IMR-90 (cell line): ENCODE measurements at regions not wholly inside any gene's neighbourhood (a gene's known extent, or its start where the extent isn't known, plus 50 kb on each side); places are given as distances from the start of the nearest gene placed in this dataset.

Experiments
- ATAC-seq: fragments of 200-7000 bp; cut with Tn5 transposase; 2 replicates; pipeline ENCODE4 v1.9.1; 2020; ENCODE audit warnings: low read depth, mild to moderate bottlenecking, moderate library complexity
- BruUV-seq: library from RNA; stranded (reverse); fragments of 400-500 nt; replicated peaks from 2 replicates; lab custom pipeline; 2021; lab: Mats Ljungman, UMichigan
- CTCF ChIA-PET: fragments of 300-600 bp; formaldehyde crosslinking; extraction: SDS; loops from one replicate; lab custom pipeline; 2021; ENCODE audit warnings: antibody characterized with exemption; lab: Yijun Ruan, JAX
- POLR2A ChIA-PET: fragments of 300-600 bp; sonication (Branson Sonifier 250); formaldehyde crosslinking; loops from one replicate; lab custom pipeline; 2022; ENCODE audit warnings: antibody characterized with exemption; ENCODE audit not compliant: unreplicated experiment; lab: Charles Lee
- DNase-seq: peaks from one replicate; pipeline ENCODE4 v3.0.0; 2013
- H2AFZ ChIP-seq: replicated peaks from 2 replicates; pipeline ENCODE3; 2013; ENCODE audit warnings: low read length, mild to moderate bottlenecking; ENCODE audit not compliant: poor library complexity
- H2AK5ac ChIP-seq: 2 replicates; pipeline ENCODE4 v1.6.1; 2013; ENCODE audit warnings: low read depth, low read length, inconsistent platforms
- H2AK9ac ChIP-seq: replicated peaks from 2 replicates; pipeline ENCODE3; 2013; ENCODE audit warnings: mild to moderate bottlenecking, low read depth, low read length, moderate library complexity; ENCODE audit not compliant: poor library complexity
- H2BK120ac ChIP-seq: 2 replicates; pipeline ENCODE4 v1.6.1; 2013; ENCODE audit warnings: low read depth, low read length, inconsistent platforms
- H2BK15ac ChIP-seq: 3 replicates; pipeline ENCODE4 v1.6.1; 2013; ENCODE audit warnings: low read depth, low read length, inconsistent platforms
- H2BK20ac ChIP-seq: 2 replicates; pipeline ENCODE4 v1.6.1; 2013; ENCODE audit warnings: low read depth, mild to moderate bottlenecking, inconsistent platforms, low read length, moderate library complexity
- H2BK5ac ChIP-seq: 2 replicates; pipeline ENCODE4 v1.6.1; 2013; ENCODE audit warnings: mild to moderate bottlenecking, low read depth, low read length, inconsistent platforms; ENCODE audit not compliant: poor library complexity, severe bottlenecking
- H3K14ac ChIP-seq: replicated peaks from 2 replicates; pipeline ENCODE4 v1.6.1; 2013; ENCODE audit warnings: low read depth, low read length, inconsistent platforms
- H3K18ac ChIP-seq: 2 replicates; pipeline ENCODE4 v1.6.1; 2013; ENCODE audit warnings: low read depth, low read length, control low read depth
- H3K23ac ChIP-seq: 2 replicates; pipeline ENCODE4 v1.6.1; 2013; ENCODE audit warnings: low read depth, low read length, inconsistent platforms
- H3K27ac ChIP-seq: 2 replicates; pipeline ENCODE4 v1.5.1; 2013; ENCODE audit warnings: mild to moderate bottlenecking, control low read depth, low read length; ENCODE audit not compliant: insufficient read depth
- H3K27me3 ChIP-seq: 2 replicates; pipeline ENCODE4 v1.6.1; 2013; ENCODE audit warnings: low read length; ENCODE audit not compliant: control insufficient read depth, insufficient read depth
- H3K36me3 ChIP-seq: 2 replicates; pipeline ENCODE4 v1.6.1; 2013; ENCODE audit warnings: low read length, mixed read lengths; ENCODE audit not compliant: control insufficient read depth, insufficient read depth
- H3K4ac ChIP-seq: 2 replicates; pipeline ENCODE4 v1.6.1; 2013; ENCODE audit warnings: low read depth, low read length, inconsistent platforms
- H3K4me1 ChIP-seq: 2 replicates; pipeline ENCODE4 v1.6.1; 2013; ENCODE audit warnings: low read length, mixed read lengths; ENCODE audit not compliant: control insufficient read depth, insufficient read depth
- H3K4me2 ChIP-seq: 2 replicates; pipeline ENCODE4 v1.6.1; 2013; ENCODE audit warnings: low read depth, mild to moderate bottlenecking, control low read depth, low read length, moderate library complexity
- H3K4me3 ChIP-seq: 2 replicates; pipeline ENCODE4 v1.5.1; 2013; ENCODE audit warnings: low read depth, mild to moderate bottlenecking, control low read depth, low read length, moderate library complexity; ENCODE audit not compliant: insufficient read depth
- H3K56ac ChIP-seq: 2 replicates; pipeline ENCODE4 v1.6.1; 2013; ENCODE audit warnings: low read length, inconsistent platforms; ENCODE audit not compliant: insufficient read depth; ENCODE audit errors: extremely low read depth
- H3K79me1 ChIP-seq, 2 experiments: 2 replicates each; pipeline ENCODE4 v1.6.1; 2013; ENCODE audit warnings: low read length in 2 of 2, inconsistent platforms in 1 of 2, low read depth in 1 of 2
- H3K9ac ChIP-seq: 2 replicates; pipeline ENCODE4 v1.6.1; 2013; ENCODE audit warnings: low read depth, low read length, control low read depth
- H3K9me1 ChIP-seq: 2 replicates; pipeline ENCODE4 v1.6.1; 2013; ENCODE audit warnings: low read length, inconsistent platforms; ENCODE audit not compliant: insufficient read depth
- H3K9me3 ChIP-seq: 2 replicates; pipeline ENCODE4 v1.6.1; 2013; ENCODE audit warnings: low read length; ENCODE audit not compliant: control insufficient read depth, insufficient read depth
- H4K20me1 ChIP-seq: 2 replicates; pipeline ENCODE4 v1.6.1; 2013; ENCODE audit warnings: low read length, inconsistent platforms; ENCODE audit not compliant: insufficient read depth
- H4K5ac ChIP-seq: 2 replicates; pipeline ENCODE4 v1.6.1; 2013; ENCODE audit warnings: mild to moderate bottlenecking, low read depth, low read length, control low read depth
- H4K8ac ChIP-seq, 2 experiments: 2 replicates each; pipeline ENCODE4 v1.6.1; 2013; ENCODE audit warnings: low read depth in 2 of 2, low read length in 2 of 2, control low read depth in 1 of 2, inconsistent platforms in 1 of 2
- H4K91ac ChIP-seq: 2 replicates; pipeline ENCODE4 v1.6.1; 2013; ENCODE audit warnings: low read depth, low read length, inconsistent platforms; ENCODE audit not compliant: insufficient read depth
- CEBPB ChIP-seq: IDR thresholded peaks from 2 replicates; pipeline ENCODE4 v1.6.1; 2012; ENCODE audit warnings: low read depth, low read length, improper control_type of control experiment
- CHD1 ChIP-seq: IDR thresholded peaks from 2 replicates; pipeline ENCODE4 v1.6.1; 2012; ENCODE audit warnings: low read depth, low read length, improper control_type of control experiment
- MAFK ChIP-seq: IDR thresholded peaks from 2 replicates; pipeline ENCODE4 v1.6.1; 2012; ENCODE audit warnings: low read depth, low read length, improper control_type of control experiment
- MXI1 ChIP-seq: IDR thresholded peaks from 2 replicates; pipeline ENCODE4 v1.6.1; 2012; ENCODE audit warnings: low read depth, mild to moderate bottlenecking, low read length, moderate library complexity, borderline replicate concordance
- NFE2L2 ChIP-seq: fragments of 150-350 bp; IDR thresholded peaks from 2 replicates; pipeline ENCODE4 v1.6.1; 2016; ENCODE audit warnings: low read depth, mild to moderate bottlenecking, low read length
- RFX5 ChIP-seq: IDR thresholded peaks from 2 replicates; pipeline ENCODE4 v1.8.0; 2012; ENCODE audit warnings: low read depth, mild to moderate bottlenecking, low read length, moderate library complexity
- SMC3 ChIP-seq: fragments of 150-350 bp; IDR thresholded peaks from 2 replicates; pipeline ENCODE4 v1.6.1; 2016; ENCODE audit warnings: low read depth, mild to moderate bottlenecking, antibody characterized with exemption, low read length, moderate library complexity
- WGBS, 2 experiments: methylation state at CpG; one replicate each; pipeline versions ENCODE4 v1.1.5 to v1.1.7; 2013; ENCODE audit warnings: missing lambda C conversion rate in 2 of 2; ENCODE audit not compliant: insufficient read length in 1 of 2; ENCODE audit errors: extremely low coverage in 2 of 2; 5-methylcytosine and 5-hydroxymethylcytosine counted together
- dilution Hi-C: fragments of 300-500 bp; cut with HindIII; formaldehyde crosslinking; loops from one replicate; pipeline ENCODE4 v1.14.3; 2018; ENCODE audit warnings: low sequenced_read_pairs; ENCODE audit not compliant: unreplicated experiment
- in situ Hi-C: fragments of 300-500 bp; cut with MboI; formaldehyde crosslinking; loops from 3 replicates; pipeline ENCODE4 v1.14.3; 2019; ENCODE audit warnings: low sequenced_read_pairs, inconsistent platforms, mixed read lengths
- intact Hi-C: fragments of 100-400 bp; cut with micrococcal nuclease; formaldehyde crosslinking; loops from 2 replicates; pipeline ENCODE4 v1.10.0; 2022

DNA sequence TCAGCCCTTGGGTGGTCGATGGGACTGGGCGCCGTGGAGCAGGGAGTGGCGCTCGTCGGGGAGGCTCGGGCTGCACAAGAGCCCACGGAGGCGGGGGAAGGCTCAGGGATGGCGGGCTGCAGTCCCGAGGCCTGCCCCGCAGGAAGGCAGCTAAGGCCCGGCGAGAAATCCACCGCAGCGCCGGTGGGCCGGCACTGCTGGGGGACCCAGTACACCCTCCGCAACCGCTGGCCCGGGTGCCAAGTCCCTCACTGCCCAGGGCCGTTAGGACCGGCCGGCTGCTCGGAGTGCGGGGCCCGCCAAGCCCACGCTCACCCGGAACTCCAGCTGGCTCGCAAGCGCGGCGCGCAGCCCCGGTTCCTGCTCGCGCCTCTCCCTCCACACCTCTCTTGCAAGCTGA lies 138.4 kb downstream of the BAMBI start (continued):
- TF ChIP-seq NFE2L2 = no peak

DNA sequence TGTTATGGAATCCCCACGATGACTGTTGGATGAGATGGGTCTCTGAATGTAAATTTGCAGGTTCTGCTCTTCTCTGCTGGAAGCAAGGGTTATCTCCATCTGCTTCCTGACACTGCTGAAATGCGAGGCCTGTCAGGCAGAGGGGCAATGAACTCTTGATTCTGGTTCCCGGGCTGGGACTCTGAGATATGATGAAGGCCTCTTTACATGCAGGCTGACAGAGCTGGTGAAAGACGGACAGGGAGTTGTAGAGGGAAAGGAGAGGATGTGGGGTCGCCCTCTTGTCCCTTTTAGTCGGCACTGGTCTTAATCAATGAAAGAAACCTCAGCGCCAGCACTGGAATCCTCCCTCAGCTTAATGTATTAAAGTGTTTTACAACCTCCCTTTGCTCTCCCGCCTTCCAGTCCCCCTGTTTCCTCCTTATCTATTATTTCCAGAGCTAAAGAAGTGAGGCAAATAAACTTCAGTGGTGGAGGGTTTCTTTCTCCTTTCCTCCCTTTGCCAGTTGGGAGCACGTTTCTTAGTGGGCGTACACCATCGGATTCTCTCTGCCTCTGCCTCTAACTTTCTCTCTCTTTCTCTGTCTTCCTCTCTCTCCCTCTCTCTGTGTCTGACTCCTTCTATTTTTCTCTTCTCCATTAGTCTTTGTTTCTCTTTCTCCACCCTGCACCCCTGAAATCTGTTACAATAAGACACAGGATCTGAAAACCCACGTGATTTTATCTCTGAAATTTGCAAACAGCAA lies 145.6 kb downstream of the BAMBI start:
- dilution Hi-C loops (no loop called here), intact Hi-C loops (no loop called here), in situ Hi-C loops (no loop called here)
- H3K14ac ChIP-seq = no peak overlapping the region
- H4K5ac ChIP-seq = no peak overlapping the region
- H2AK5ac ChIP-seq = no peak overlapping the region
- ATAC-seq (no peak), DNase-seq (no peak)
- H3K23ac ChIP-seq = no peak overlapping the region
- no peak overlapping the region for H3K4me3 ChIP-seq
- no peak overlapping the region for H4K8ac ChIP-seq
- BruUV-seq = no TSS peak
- H3K4me2 ChIP-seq = no peak overlapping the region
- no peaks in the 10 kb centered on the region for H3K36me3 ChIP-seq
- no peak overlapping the region for H2BK5ac ChIP-seq
- H4K20me1 ChIP-seq = no peaks in the 10 kb centered on the region
- peak overlapping the region; percentile 23 for H2AFZ ChIP-seq
- no peak overlapping the region for H2BK20ac ChIP-seq
- no peaks in the 10 kb centered on the region for H3K9me1 ChIP-seq
- TF ChIP-seq MXI1 = no peak
- no peak for TF ChIP-seq CEBPB
- TF ChIP-seq SMC3 = no peak
- no peak for TF ChIP-seq RFX5
- TF ChIP-seq MAFK = no peak
- TF ChIP-seq CHD1 = no peak
- ChIA-PET CTCF (no interaction called here), POLR2A (no interaction called here)
- no peak overlapping the region for H3K18ac ChIP-seq
- H4K91ac ChIP-seq = no peak overlapping the region
- no peaks in the 10 kb centered on the region for H3K9me3 ChIP-seq
- H3K4ac ChIP-seq = no peak overlapping the region
- no peak overlapping the region for H3K27ac ChIP-seq
- H3K4me1 ChIP-seq = no peaks in the 10 kb centered on the region
- H2BK15ac ChIP-seq = no peak overlapping the region
- no peaks in the 10 kb centered on the region for H3K79me1 ChIP-seq
- H3K9ac ChIP-seq = no peak overlapping the region
- H3K56ac ChIP-seq = no peak overlapping the region
- H2AK9ac ChIP-seq = no peak overlapping the region
- WGBS, 2 experiments = 38% methylated on average over 5 of the region's 12 CpGs; no CpG with 5 or more reads in 1 of the 2 experiments
- H2BK120ac ChIP-seq = no peak overlapping the region
- peaks cover 11% of the 10 kb centered on the region for H3K27me3 ChIP-seq
